ENCODE measurements at regions not wholly inside any gene's neighbourhood (a gene's known extent, or its start where the extent isn't known, plus 50 kb on each side); places are given as distances from the start of the nearest gene placed in this dataset.

DNA sequence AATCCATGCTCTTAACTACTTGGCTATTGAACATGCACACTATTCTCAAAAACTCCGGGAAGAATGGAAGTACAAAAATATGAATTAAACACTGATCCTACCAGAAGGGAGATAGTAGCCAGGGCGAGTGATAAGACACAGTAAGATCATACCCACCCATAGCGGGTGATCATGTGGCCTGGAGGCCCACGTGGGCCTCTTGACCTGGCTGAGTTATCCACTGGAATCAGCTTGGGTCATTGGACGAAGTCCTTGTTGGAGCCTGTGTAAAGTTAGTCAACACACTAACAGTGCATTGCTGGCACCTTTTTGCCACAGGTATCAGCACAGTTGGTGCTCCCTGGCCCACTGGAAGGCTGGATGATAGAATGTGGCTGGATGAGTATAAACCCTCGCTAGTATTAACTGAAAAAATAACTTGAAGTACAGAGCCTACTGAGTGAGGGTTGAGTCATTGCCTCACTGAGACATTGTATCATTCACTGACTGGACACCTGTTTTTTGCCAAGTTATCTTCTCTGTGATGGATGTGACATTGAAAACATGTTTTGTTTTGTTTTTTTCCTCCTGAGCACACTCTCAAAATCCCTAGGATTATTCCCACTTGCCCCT, 149.2 kb upstream of the FUT8 start:
- Histone ChIP-seq H3K4me3 (no peak overlapping the region), H3K27ac (no peak overlapping the region)
- TF ChIP-seq, protein P1, sequence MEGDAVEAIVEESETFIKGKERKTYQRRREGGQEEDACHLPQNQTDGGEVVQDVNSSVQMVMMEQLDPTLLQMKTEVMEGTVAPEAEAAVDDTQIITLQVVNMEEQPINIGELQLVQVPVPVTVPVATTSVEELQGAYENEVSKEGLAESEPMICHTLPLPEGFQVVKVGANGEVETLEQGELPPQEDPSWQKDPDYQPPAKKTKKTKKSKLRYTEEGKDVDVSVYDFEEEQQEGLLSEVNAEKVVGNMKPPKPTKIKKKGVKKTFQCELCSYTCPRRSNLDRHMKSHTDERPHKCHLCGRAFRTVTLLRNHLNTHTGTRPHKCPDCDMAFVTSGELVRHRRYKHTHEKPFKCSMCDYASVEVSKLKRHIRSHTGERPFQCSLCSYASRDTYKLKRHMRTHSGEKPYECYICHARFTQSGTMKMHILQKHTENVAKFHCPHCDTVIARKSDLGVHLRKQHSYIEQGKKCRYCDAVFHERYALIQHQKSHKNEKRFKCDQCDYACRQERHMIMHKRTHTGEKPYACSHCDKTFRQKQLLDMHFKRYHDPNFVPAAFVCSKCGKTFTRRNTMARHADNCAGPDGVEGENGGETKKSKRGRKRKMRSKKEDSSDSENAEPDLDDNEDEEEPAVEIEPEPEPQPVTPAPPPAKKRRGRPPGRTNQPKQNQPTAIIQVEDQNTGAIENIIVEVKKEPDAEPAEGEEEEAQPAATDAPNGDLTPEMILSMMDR (IDR thresholded peaks at IDR 0.05), result no peak
- DNase-seq (ENCODE audit: low spot score), result no peak

DNA sequence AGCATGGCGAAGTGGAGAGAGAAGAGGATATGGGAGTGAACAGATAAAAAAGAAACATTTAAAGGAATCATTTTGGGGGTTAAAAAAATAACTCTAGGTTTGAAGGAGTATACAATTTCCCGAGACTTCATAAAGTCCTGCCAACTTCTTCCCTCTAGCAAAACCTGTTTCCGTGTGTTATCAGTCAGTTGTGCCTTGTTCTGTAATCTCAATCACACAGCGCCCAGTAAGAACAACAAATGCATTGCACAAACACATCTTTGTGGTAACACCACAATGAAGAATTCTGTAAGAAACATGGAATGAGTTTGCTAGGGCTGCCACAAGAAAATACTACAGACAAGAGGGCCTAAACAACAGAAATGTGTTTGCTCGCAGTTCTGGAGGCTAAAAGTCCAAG, 144.7 kb upstream of the FUT8 start:
- TF ChIP-seq, protein P1 (IDR thresholded peaks at IDR 0.05), result no peak
- Histone ChIP-seq H3K4me3 (no peak overlapping the region), H3K27ac (no peak overlapping the region)
- DNase-seq (ENCODE audit: low spot score), result no peak

DNA sequence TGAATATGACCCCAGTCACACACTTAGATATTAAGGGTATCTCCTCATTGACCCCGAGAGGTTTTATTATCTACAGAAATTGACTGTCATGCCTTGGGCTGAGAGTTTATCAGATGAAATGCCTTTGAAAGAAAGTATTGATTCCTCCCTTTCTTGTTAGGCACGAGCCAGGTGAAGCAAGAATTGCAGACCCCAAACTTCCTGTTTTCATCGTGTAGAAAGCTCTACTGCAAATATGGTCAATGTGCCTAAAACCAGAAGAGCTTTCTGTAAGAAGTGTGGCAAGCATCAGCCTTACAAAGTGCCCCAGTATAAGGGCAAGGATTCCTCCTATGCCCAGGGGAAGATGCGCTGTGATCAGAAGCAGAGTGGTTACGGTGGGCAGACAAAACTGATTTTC, 143.9 kb upstream of the FUT8 start:
- H3K4me3 ChIP-seq, result no peak overlapping the region
- DNase-seq (ENCODE audit: low spot score), result no peak
- TF ChIP-seq, protein P1 (IDR thresholded peaks at IDR 0.05), result no peak
- H3K27ac ChIP-seq, result no peak overlapping the region

DNA sequence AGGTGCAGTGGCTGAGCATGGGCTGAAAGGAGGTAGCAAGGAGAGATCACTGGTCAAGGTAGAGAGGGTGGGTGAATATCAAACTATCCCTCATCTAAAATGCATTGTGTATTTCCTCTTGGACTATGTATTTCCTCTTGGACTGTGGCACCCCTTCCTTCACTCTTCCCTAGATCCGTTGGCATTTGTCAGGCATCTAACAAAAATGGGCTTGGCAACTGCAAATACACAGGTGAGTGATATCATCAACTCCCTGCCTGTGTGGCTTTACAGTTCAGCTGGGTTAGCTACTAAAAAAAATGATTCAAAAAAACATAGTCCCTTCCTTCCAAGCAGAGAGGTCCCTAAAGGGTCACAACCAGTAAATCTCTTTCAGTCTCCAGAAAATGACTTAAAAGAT, 142.8 kb upstream of the FUT8 start:
- TF ChIP-seq, protein P1 (IDR thresholded peaks at IDR 0.05), result no peak
- no peak for DNase-seq (ENCODE audit: low spot score)
- Histone ChIP-seq H3K4me3 (no peak overlapping the region), H3K27ac (no peak overlapping the region)

DNA sequence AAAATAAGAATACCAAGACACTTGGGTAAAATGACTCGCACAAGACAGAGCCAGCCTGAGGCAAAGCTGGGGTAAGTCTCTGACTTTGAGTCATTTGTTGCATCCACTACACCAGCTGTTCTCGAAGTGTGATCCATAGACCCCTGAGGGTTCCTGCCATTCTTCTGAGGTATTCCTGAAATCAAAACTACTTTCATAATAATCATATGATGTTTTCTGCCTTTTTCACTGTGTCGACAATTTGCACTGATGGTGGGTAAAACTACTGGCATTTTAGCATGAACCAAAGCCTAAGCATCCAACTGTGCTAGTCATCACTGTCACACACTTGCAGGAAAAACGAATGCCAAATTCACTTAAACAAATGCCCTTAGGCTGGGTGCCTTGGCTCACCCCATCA, 135.5 kb upstream of the FUT8 start:
- Histone ChIP-seq H3K27ac (no peak overlapping the region), H3K4me3 (no peak overlapping the region)
- TF ChIP-seq, protein P1 (IDR thresholded peaks at IDR 0.05), result no peak
- no peak for DNase-seq (ENCODE audit: low spot score)

DNA sequence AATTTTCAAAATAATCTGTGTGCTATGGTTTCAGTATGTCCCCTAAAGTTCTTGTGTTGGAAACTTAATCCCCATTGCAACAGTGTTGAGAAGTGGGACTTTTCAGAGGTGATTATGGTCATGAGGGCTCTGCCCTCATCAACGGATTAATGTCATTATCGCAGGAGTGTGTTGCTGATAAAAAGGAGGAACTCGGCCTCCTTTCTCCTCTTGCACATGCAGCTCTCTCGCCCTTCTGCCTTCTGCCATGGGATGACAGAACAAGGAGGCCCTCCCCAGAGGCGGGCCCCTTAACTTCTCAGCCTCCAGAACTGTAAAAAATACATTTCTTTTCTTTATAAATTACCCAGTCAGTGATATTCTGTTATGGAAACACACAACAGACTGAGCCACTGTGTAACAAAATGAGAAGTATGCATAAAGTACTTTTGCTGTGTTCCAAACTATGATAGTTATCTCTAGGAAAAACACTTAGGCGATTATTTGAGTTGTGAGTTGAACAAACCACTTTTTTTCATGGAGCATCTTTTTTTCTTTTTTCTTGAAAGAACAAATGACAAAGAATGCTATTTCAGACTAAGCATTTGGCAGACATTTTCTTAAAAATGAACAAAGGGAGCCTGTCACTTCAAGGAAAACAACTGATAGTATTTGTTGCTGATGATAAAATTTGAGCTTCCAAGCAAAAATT, 134.8 kb upstream of the FUT8 start:
- Histone ChIP-seq H3K27ac (no peak overlapping the region), H3K4me3 (no peak overlapping the region)
- no peak for DNase-seq (ENCODE audit: low spot score)
- TF ChIP-seq, protein P1 (IDR thresholded peaks at IDR 0.05), result no peak

DNA sequence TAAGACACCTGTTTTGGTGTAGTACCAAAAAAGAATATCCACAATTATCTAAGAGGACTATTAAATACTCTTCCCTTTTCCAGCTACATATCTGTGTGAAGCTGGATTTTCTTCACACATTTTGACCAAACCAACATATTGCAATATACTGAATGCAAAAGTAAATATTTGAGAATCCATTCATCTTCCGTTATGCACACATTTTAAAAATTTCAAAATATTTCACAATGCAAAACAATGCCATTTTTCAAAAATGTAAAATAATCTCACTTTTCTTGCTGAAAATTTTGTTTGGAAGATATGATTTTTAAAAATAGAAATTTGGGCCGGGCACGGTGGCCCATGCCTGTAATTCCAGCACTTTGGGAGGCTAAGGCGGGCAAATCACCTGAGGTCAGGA, 133.9 kb upstream of the FUT8 start:
- Histone ChIP-seq H3K4me3 (no peak overlapping the region), H3K27ac (no peak overlapping the region)
- TF ChIP-seq, protein P1 (IDR thresholded peaks at IDR 0.05), result no peak
- DNase-seq (ENCODE audit: low spot score), result no peak

Measured in coronary artery (tissue), 2 donors.